Inflammatory macrophage treated with lipopolysaccharide for 1 hour (primary cell): ENCODE measurements at regions not wholly inside any gene's neighbourhood (a gene's known extent, or its start where the extent isn't known, plus 50 kb on each side); places are given as distances from the start of the nearest gene placed in this dataset.

Experiments
- DNase-seq, 2 donors: peaks; one replicate each; pipeline ENCODE4 v3.0.0-alpha.2; 2020 to 2022

DNA sequence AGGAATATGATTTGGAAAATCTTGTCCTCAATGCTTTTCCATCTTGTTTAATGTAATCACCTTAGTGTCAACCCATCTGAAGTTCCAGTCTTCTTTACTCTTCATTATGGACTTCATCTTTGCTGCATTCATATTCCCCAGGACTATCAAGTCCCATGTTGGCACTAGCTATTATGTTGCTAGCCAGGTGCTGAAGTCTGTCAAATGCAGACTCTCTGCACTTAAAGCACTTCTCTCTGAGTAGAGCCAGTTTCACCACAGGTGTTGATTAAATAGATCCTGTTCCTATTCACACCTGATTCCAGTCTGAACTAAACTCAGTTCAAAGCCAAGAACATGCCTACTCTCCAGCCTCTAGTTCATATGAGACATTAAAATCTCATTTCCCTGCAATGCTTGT, 75.0 kb upstream of the PKN2 start:
- DNase-seq: no peak

DNA sequence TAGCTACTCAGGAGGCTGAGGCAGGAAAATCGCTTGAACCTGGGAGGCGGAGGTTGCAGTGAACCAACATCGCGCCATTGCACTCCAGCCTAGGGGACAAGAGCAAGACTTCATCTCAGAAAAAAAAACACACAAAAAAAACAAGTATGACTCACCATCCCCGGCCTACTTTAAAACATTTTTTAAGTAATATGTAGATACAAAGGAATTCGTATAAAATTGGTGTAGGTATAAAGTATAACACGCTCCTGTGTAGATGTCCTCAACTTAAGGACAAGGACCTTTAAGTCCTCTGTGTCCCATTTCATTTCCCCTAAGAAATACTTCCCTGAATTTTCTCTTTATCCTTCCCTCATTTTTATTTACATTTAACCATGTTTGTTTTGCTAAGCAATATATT, 73.4 kb upstream of the PKN2 start:
- no peak for DNase-seq

- no peak for DNase-seq
Observed at GRCh38 chr1:88612292-88612691, 71.8 kb upstream of the PKN2 start.

DNA sequence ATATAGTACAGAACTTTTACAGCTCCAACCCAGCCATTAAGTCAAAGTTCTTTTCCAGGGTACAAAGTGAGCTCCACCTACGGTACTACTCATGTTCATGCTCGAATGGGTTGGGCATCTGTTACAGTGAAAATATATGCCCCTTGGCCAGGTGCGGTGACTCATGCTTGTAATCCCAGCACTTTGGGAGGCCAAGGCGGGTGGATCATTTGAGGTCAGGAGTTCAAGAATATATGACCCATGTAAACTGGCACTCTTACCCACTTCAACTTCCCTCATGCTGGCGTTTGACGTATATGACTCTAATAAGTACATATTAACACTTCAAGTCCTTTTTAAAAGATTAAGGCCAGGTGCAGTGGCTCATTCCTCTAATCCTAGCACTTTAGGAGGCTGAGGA, 71.3 kb upstream of the PKN2 start:
- DNase-seq: no peak

DNA sequence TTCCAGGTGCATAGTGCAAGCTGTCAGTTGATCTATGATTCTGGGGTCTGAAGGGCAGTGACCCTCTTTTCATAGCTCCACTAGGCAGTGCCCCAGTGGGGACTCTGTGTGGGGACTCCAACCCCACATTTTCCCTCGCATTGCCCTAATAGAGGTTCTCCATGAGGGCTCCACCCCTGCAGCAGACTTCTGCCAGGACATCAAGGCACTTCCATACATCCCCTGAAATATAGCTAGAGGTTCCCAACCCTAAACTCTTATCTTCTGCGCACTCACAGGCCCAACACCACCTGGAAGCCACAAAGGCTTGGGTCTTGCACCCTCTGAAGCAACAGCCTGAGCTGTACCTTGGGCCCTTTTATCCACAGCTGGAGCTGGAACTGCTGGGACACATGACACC, 65.7 kb upstream of the PKN2 start:
- no peak for DNase-seq

DNA sequence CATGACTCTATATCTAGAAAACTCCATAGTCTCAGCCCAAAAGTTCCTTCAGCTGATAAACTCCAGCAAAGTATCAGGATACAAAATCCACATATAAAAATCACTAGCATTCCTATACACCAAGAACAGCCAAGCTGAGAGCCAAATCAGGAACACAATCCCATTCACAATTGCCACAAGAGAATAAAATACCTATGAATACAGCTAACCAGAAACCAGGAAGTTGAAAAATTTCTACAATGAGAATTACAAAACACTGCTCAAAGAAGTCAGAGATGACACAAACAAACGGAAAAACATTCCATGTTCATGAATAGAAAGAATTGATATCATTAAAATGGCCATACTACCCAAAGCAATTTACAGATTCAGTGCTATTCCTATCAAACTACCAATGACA, 61.0 kb upstream of the PKN2 start:
- DNase-seq: peak in 1 of 2 donors; percentile 5
